Gastrocnemius medialis (tissue), 4 donors: ENCODE measurements at regions not wholly inside any gene's neighbourhood (a gene's known extent, or its start where the extent isn't known, plus 50 kb on each side); places are given as distances from the start of the nearest gene placed in this dataset.

Experiments
- ATAC-seq, 2 donors: fragments of 150-250 bp; one replicate each; pipeline ENCODE4 v1.9.1; 2016
- DNase-seq, 2 donors: peaks; one replicate each; pipeline ENCODE4 v3.0.0-alpha.2; 2019
- H3K27ac ChIP-seq, 4 donors: fragments of 200-600 bp; sonication (generic); 1 replicate in 1 of 4; 2 replicates in 3 of 4; pipeline ENCODE4 v1.5.1; 2016 to 2018; ENCODE audit warnings: mild to moderate bottlenecking in 2 of 4, moderate library complexity in 1 of 4
- H3K27me3 ChIP-seq, 3 donors: fragments of 200-600 bp; sonication (generic) in 2 of 3; 1 replicate in 1 of 3; 2 replicates in 2 of 3; pipeline versions ENCODE4 v1.5.1 to v1.6.0; 2016 to 2019; ENCODE audit warnings: mild to moderate bottlenecking in 1 of 3, moderate library complexity in 1 of 3
- H3K36me3 ChIP-seq, 2 donors: fragments of 200-600 bp; sonication (generic) in 1 of 2; one replicate each; pipeline ENCODE4 v1.5.1; 2017 to 2018
- H3K4me1 ChIP-seq, 2 donors: fragments of 200-600 bp; sonication (generic) in 1 of 2; one replicate each; pipeline ENCODE4 v1.5.1; 2016 to 2017; ENCODE audit warnings: mild to moderate bottlenecking in 2 of 2
- H3K4me3 ChIP-seq, 4 donors: fragments of 200-600 bp; sonication (generic) in 3 of 4; 1 replicate in 1 of 4; 2 replicates in 3 of 4; pipeline ENCODE4 v1.5.1; 2016 to 2019; ENCODE audit warnings: mild to moderate bottlenecking in 2 of 4
- H3K9me3 ChIP-seq, 3 donors: fragments of 200-600 bp; sonication (generic) in 2 of 3; 1 replicate in 1 of 3; 2 replicates in 2 of 3; pipeline ENCODE4 v1.5.1; 2016 to 2019
- CTCF ChIP-seq, 5 experiments: fragments of 450-650 bp in 3 of 5; fragments of 200-600 bp in 2 of 5; sonication (generic) in 2 of 5; IDR thresholded peaks in 4 of 5; conservative IDR thresholded peaks in 1 of 5; 1 replicate in 4 of 5; 2 replicates in 1 of 5; pipeline ENCODE4 v1.5.1; 2016 to 2019; ENCODE audit warnings: antibody characterized with exemption in 5 of 5, mild to moderate bottlenecking in 3 of 5, moderate library complexity in 3 of 5
- POLR2A ChIP-seq, 2 donors: fragments of 450-650 bp; IDR thresholded peaks; one replicate each; pipeline ENCODE4 v1.6.1; 2017; ENCODE audit warnings: antibody characterized with exemption in 2 of 2, mild to moderate bottlenecking in 2 of 2, moderate library complexity in 2 of 2
- in situ Hi-C, 4 donors: fragments of 200-750 bp; cut with MboI; loops; one replicate each; pipeline versions ENCODE4 v1.15.0 to v1.8.0; 2017; ENCODE audit warnings: low sequenced_read_pairs in 4 of 4
- intact Hi-C: fragments of 100-400 bp; cut with DNase I; formaldehyde crosslinking; loops from one replicate; pipeline ENCODE4 v1.15.1; 2023; ENCODE audit warnings: low total_unique reads

DNA sequence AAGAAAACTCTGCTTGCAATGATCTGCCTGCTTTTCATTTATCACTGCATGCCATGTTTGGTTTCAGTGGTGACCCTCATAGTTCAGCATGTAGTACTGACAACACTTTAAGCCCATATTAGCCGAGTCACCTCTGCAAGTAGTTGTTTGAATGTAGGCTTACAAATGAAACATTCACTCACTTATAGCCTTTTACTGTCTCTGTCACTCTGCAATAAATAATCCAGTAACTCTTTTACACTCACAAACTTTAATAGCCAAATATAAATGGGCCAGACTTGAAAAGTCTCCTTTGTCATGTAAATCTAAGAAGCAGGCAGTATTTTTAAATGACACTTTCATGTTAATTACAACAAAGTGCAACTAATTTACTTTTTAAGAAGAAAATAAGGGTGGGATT is 1460.0 kb upstream of the ADGRB3 start:
- ATAC-seq, result no peak

DNA sequence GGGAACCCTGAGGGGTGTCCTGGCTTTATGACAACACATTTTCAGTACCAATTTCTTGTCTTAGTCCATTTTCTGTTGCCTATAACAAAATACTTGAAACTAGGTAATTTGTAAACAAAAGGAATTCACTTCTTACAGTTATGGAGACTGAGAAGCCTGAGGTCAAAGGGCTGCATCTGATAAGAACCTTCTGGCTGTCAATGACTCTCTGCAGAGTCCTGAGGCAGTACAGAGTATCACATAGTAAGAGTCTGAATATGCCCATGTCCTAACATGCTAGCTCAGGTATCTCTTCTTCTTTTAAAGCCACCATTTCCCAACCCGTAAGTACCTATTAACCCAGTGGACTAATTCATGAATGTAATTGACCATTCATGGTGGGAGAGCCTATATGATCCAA is 1458.6 kb upstream of the EYS start:
- DNase-seq, result no peak
- H3K4me3 ChIP-seq, result no peak overlapping the region
- in situ Hi-C loops (no loop called here), intact Hi-C loops (no loop called here)
- no peaks in the 10 kb centered on the region for H3K4me1 ChIP-seq
- no peaks in the 10 kb centered on the region for H3K27me3 ChIP-seq
- H3K36me3 ChIP-seq, result no peaks in the 10 kb centered on the region
- ATAC-seq, result no peak
- no peak overlapping the region for H3K27ac ChIP-seq
- no peaks in the 10 kb centered on the region for H3K9me3 ChIP-seq
- no peak for TF ChIP-seq POLR2A (IDR thresholded peaks at IDR 0.05)
- no peak for TF ChIP-seq CTCF (IDR thresholded peaks at IDR 0.05 in 4 of 5, conservative IDR thresholded peaks at IDR 0.05 in 1 of 5)

More for the DNA sequence above, 1460.0 kb upstream of the ADGRB3 start:
- Histone ChIP-seq H3K36me3 (no peaks in the 10 kb centered on the region), H3K4me1 (no peaks in the 10 kb centered on the region), H3K4me3 (no peak overlapping the region), H3K27ac (no peak overlapping the region), H3K9me3 (no peaks in the 10 kb centered on the region), H3K27me3 (no peaks in the 10 kb centered on the region)
- no peak for TF ChIP-seq POLR2A (IDR thresholded peaks at IDR 0.05)
- no peak for TF ChIP-seq CTCF (IDR thresholded peaks at IDR 0.05 in 4 of 5, conservative IDR thresholded peaks at IDR 0.05 in 1 of 5)
- DNase-seq, result no peak
- intact Hi-C loops, result no loop called here
- in situ Hi-C loops, result no loop called here

- intact Hi-C loops, result no loop called here
- H3K27me3 ChIP-seq, result no peaks in the 10 kb centered on the region
- no peaks in the 10 kb centered on the region for H3K4me1 ChIP-seq
- no peak overlapping the region for H3K4me3 ChIP-seq
- H3K36me3 ChIP-seq, result no peaks in the 10 kb centered on the region
- DNase-seq, result no peak
- no peak for ATAC-seq
- no peaks in the 10 kb centered on the region for H3K9me3 ChIP-seq
- TF ChIP-seq POLR2A (IDR thresholded peaks at IDR 0.05), result no peak
- no peak overlapping the region for H3K27ac ChIP-seq
- in situ Hi-C loops, result no loop called here
Observed at GRCh38 chr6:67160820-67161219, 1453.8 kb upstream of the EYS start.

- Histone ChIP-seq H3K36me3 (no peaks in the 10 kb centered on the region), H3K27ac (no peak overlapping the region), H3K27me3 (no peaks in the 10 kb centered on the region), H3K4me1 (no peaks in the 10 kb centered on the region), H3K4me3 (no peak overlapping the region), H3K9me3 (no peaks in the 10 kb centered on the region)
- no peak for DNase-seq
- no peak for ATAC-seq
- TF ChIP-seq CTCF (IDR thresholded peaks at IDR 0.05 in 4 of 5, conservative IDR thresholded peaks at IDR 0.05 in 1 of 5) (no peak), POLR2A (IDR thresholded peaks at IDR 0.05) (no peak)
- intact Hi-C loops (no loop called here), in situ Hi-C loops (no loop called here)
Observed at GRCh38 chr6:67141005-67141404, 1434.0 kb upstream of the EYS start.

- intact Hi-C loops (no loop called here), in situ Hi-C loops (no loop called here)
- Histone ChIP-seq H3K9me3 (no peaks in the 10 kb centered on the region), H3K4me1 (no peaks in the 10 kb centered on the region), H3K36me3 (no peaks in the 10 kb centered on the region), H3K27me3 (no peaks in the 10 kb centered on the region), H3K4me3 (no peak overlapping the region), H3K27ac (no peak overlapping the region)
- no peak for DNase-seq
- no peak for ATAC-seq
- no peak for TF ChIP-seq POLR2A (IDR thresholded peaks at IDR 0.05)
- no peak for TF ChIP-seq CTCF (IDR thresholded peaks at IDR 0.05 in 4 of 5, conservative IDR thresholded peaks at IDR 0.05 in 1 of 5)
Observed at GRCh38 chr6:67133973-67134372, 1426.9 kb upstream of the EYS start.
